ENCODE measurements at regions not wholly inside any gene's neighbourhood (a gene's known extent, or its start where the extent isn't known, plus 50 kb on each side); places are given as distances from the start of the nearest gene placed in this dataset.
"Not testable (repeated sequence)": the region's sequence is repeated elsewhere in the genome, so short reads cannot be mapped to it uniquely, and the experiment has no call there.

DNA sequence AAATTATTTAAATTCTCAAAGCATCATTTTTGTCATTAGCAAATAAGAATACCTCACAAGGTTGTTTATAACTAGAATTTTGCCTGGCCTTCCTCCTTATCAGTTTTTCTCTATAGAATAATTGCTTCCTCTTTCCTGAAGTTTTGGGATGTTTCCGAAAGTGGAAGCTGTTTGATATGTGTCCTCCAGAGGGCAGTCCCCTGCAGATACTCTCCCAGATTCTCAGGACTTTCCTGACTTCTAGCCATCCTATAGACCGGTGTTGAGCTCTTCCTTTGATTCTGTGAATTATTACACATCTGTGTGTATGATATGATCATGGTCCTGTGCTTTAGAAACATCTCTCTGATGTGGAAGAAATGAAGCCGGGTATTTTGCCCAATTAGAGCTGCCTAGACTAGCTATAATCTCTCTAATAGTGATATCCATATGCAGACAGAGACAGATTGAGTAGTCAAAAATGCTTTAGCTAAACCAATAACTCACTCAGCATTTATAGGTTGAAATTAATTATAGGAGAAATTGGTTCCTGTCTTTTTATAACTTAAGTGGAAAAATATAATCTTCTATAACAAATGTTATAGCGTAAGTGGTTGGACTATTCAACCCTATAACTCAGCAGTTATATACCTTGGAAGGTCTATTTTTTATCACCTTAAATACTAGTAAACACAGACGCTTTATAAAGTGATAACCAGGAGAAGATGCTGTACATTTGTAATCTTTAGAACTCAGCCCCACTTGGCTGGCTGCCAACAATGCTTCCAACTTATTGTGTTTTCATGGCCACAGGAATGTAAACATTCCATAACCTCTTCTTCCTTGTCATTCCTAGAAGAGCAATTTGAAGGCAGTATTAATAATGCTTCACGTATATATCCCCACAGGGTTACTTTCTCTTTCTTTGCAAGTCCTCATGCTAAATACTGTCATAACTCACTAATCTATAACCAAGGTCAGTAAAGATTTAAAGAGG lies 201.0 kb upstream of the RXFP2 start:
- intact Hi-C loops (cut with DNase I), result loop anchor here (5.0 kb wide), 1 partner anchor 204 kb away; no protein-coding TSS in a partner anchor
- Histone ChIP-seq H3K36me3 (no peaks in the 10 kb centered on the region), H3K4me1 (no peaks in the 10 kb centered on the region), H3K27ac (no peak overlapping the region), H3K4me3 (no peak overlapping the region), H3K27me3 (no peaks in the 10 kb centered on the region), H3K9ac (ENCODE audit: low read depth in 2 of 2, low read length in 2 of 2) (no peak overlapping the region), H3K9me3 (no peaks in the 10 kb centered on the region)
- TF ChIP-seq, protein P1, sequence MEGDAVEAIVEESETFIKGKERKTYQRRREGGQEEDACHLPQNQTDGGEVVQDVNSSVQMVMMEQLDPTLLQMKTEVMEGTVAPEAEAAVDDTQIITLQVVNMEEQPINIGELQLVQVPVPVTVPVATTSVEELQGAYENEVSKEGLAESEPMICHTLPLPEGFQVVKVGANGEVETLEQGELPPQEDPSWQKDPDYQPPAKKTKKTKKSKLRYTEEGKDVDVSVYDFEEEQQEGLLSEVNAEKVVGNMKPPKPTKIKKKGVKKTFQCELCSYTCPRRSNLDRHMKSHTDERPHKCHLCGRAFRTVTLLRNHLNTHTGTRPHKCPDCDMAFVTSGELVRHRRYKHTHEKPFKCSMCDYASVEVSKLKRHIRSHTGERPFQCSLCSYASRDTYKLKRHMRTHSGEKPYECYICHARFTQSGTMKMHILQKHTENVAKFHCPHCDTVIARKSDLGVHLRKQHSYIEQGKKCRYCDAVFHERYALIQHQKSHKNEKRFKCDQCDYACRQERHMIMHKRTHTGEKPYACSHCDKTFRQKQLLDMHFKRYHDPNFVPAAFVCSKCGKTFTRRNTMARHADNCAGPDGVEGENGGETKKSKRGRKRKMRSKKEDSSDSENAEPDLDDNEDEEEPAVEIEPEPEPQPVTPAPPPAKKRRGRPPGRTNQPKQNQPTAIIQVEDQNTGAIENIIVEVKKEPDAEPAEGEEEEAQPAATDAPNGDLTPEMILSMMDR (IDR thresholded peaks at IDR 0.05), result peak; percentile 35
- DNase-seq, result peak; percentile 25

DNA sequence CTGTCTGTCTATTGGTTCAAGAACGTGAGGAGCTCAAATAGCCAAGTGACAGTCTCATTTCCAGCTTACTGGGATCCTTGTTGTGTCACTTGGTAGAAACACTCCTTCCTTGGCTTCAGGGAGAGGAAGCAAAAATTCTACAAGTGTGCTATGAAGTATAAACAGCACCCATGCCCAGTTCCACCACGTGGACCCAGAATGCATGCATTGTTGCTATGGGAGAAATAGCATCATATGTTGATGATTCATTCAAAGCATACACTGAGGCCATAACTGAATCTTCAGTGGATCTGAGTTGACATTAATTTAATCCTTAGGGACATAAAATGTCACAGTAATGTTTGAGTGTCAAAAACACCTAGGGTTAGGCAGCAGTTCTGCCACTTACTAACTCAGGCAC lies 199.0 kb upstream of the RXFP2 start:
- TF ChIP-seq, protein P1 (IDR thresholded peaks at IDR 0.05), result no peak
- intact Hi-C loops (cut with DNase I), result no loop called here

DNA sequence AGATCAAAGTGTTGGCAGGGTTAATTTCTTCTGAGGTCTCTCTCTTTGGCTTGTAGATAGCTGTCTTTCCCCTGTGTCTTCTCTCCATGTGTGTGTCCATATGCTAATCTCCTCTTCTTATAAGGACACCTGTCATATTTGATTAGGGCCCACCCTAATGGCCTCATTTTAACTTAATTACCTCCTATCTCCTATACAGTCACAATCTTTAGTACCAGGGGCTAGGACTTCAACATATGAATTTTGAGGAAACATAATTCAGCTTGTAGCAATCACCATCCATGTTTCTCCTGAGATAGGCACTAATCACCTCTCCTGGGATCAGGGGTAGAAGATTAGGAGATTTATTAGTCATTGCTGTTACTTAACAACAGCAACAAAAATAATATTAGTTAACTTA lies 196.1 kb upstream of the RXFP2 start:
- Histone ChIP-seq H3K9me3 (no peaks in the 10 kb centered on the region), H3K4me1 (no peaks in the 10 kb centered on the region), H3K4me3 (no peak overlapping the region), H3K36me3 (no peaks in the 10 kb centered on the region), H3K27me3 (no peaks in the 10 kb centered on the region), H3K9ac (ENCODE audit: low read depth in 2 of 2, low read length in 2 of 2) (no peak overlapping the region), H3K27ac (no peak overlapping the region)
- DNase-seq, result no peak
- TF ChIP-seq, protein P1 (IDR thresholded peaks at IDR 0.05), result no peak
- intact Hi-C loops (cut with DNase I), result no loop called here

More for the DNA sequence above, 199.0 kb upstream of the RXFP2 start:
- no peak overlapping the region for H3K4me3 ChIP-seq
- no peak overlapping the region for H3K9ac ChIP-seq (ENCODE audit: low read depth in 2 of 2, low read length in 2 of 2)
- H3K27ac ChIP-seq, result no peak overlapping the region
- H3K4me1 ChIP-seq, result no peaks in the 10 kb centered on the region
- no peaks in the 10 kb centered on the region for H3K36me3 ChIP-seq
- DNase-seq, result no peak
- H3K27me3 ChIP-seq, result no peaks in the 10 kb centered on the region
- no peaks in the 10 kb centered on the region for H3K9me3 ChIP-seq

DNA sequence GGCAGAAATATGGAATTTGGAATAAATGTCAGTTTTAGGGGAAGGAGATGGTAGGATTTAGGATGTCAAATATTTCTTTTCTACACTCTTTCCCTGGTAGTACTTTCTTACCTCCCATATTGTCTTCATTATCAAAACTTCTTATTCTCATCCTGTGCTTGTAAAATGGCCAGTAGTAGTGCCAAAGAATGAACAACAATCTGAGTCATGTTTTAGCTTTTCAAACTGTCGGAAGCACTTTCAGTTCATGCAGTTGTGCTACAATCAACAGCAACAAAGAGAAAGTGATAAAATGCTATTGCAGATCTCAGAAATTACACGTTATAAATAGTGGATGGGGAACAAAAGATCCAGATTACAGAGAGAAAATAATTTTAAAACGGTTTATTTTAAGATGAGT lies 193.7 kb upstream of the RXFP2 start:
- Histone ChIP-seq H3K9ac (ENCODE audit: low read depth in 2 of 2, low read length in 2 of 2) (no peak overlapping the region), H3K27me3 (no peaks in the 10 kb centered on the region), H3K4me3 (no peak overlapping the region), H3K36me3 (no peaks in the 10 kb centered on the region), H3K27ac (no peak overlapping the region), H3K9me3 (no peaks in the 10 kb centered on the region), H3K4me1 (no peaks in the 10 kb centered on the region)
- DNase-seq, result no peak
- TF ChIP-seq, protein P1 (IDR thresholded peaks at IDR 0.05), result no peak
- intact Hi-C loops (cut with DNase I), result no loop called here

DNA sequence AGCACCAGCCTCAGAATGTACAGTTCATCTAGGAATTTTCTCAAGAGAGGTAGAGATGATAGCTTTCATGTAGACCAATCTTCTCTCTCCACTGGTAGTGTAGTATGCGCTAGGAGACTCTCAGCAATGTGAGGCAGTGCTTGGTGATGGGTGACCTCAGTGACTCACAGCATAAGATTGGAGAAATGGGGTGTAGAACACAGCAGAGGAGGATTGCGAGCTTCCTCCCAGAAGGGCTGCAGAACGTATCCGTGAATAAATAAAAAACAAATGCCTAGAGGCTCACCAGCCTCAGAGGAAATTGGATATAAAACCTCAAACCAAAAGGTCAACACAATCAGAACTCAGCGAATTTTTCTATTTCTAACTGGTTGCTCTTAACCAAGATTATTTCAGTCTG lies 182.9 kb upstream of the RXFP2 start:
- Histone ChIP-seq H3K36me3 (no peaks in the 10 kb centered on the region), H3K9ac (ENCODE audit: low read depth in 2 of 2, low read length in 2 of 2) (no peak overlapping the region), H3K9me3 (no peaks in the 10 kb centered on the region), H3K27ac (no peak overlapping the region), H3K4me1 (no peaks in the 10 kb centered on the region), H3K27me3 (no peaks in the 10 kb centered on the region), H3K4me3 (no peak overlapping the region)
- intact Hi-C loops (cut with DNase I), result no loop called here
- no peak for DNase-seq
- TF ChIP-seq, protein P1 (IDR thresholded peaks at IDR 0.05), result no peak

DNA sequence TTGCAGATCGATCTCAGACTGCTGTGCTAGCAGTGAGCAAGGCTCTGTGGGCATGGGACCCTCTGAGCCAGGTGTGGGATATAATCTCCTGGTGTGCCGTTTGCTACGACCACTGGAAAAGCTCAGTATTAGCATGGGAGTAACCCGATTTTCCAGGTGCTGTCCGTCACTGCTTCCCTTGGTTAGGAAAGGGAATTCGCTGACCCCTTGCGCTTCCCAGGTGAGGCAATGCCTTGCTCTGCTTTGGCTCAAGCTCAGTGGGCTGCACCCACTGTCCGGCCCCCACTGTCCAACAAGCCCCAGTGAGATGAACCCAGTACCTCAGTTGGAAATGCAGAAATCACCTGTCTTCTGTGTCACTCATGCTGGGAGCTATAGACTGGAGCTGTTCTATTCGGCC lies 155.1 kb upstream of the RXFP2 start:
- H3K36me3 ChIP-seq; H3K4me1 ChIP-seq; H3K9me3 ChIP-seq; H3K27me3 ChIP-seq; H3K9ac ChIP-seq (ENCODE audit: low read depth in 2 of 2, low read length in 2 of 2); DNase-seq; intact Hi-C loops (cut with DNase I); H3K27ac ChIP-seq; H3K4me3 ChIP-seq: not testable (repeated sequence)

All from colonic mucosa (tissue), 4 donors.